HepG2 (cell line): ENCODE measurements at regions not wholly inside any gene's neighbourhood (a gene's known extent, or its start where the extent isn't known, plus 50 kb on each side); places are given as distances from the start of the nearest gene placed in this dataset.

Source experiments
- MTA3 ChIP-seq: sonication (generic); formaldehyde crosslinking; IDR thresholded peaks from 2 replicates; pipeline ENCODE4 v1.4.0; 2020; ENCODE audit warnings: missing genetic modification reagents
- NR2C2 ChIP-seq: sonication (generic); formaldehyde crosslinking; IDR thresholded peaks from 2 replicates; pipeline ENCODE4 v1.4.0; 2020; ENCODE audit warnings: missing genetic modification reagents, mild to moderate bottlenecking, moderate library complexity, borderline replicate concordance
- PHF8 ChIP-seq: sonication (generic); formaldehyde crosslinking; IDR thresholded peaks from 2 replicates; pipeline ENCODE4 v1.5.0; 2020; ENCODE audit warnings: missing genetic modification reagents
- PRDM4 ChIP-seq: sonication (generic); formaldehyde crosslinking; IDR thresholded peaks from 2 replicates; pipeline ENCODE4 v1.9.0; 2021; ENCODE audit warnings: missing genetic modification reagents, borderline replicate concordance
- RAD21 ChIP-seq: fragments of 450-650 bp; formaldehyde crosslinking; IDR thresholded peaks from 2 replicates; pipeline ENCODE4 v1.5.0; 2020; ENCODE audit warnings: mild to moderate bottlenecking
- RARG ChIP-seq: sonication (generic); formaldehyde crosslinking; IDR thresholded peaks from 2 replicates; pipeline ENCODE4 v1.4.0; 2020; ENCODE audit warnings: low read depth, mild to moderate bottlenecking, missing genetic modification reagents
- RXRA ChIP-seq: sonication (generic); formaldehyde crosslinking; IDR thresholded peaks from 2 replicates; pipeline ENCODE4 v1.5.1; 2020; ENCODE audit warnings: missing genetic modification reagents
- YY1 ChIP-seq: IDR thresholded peaks from 2 replicates; pipeline ENCODE4 v1.6.1; 2011; ENCODE audit warnings: low read length, low read depth, moderate library complexity, mild to moderate bottlenecking; ENCODE audit not compliant: insufficient read depth, insufficient replicate concordance

GRCh38 chr9:82449986-82450385 is 461.4 kb downstream of the SPATA31D1 start:
- no peak for TF ChIP-seq PRDM4
- TF ChIP-seq RAD21 (CRISPR knock-in tag), result no peak
- TF ChIP-seq NR2C2 (CRISPR knock-in tag), result no peak
- no peak for TF ChIP-seq YY1
- no peak for TF ChIP-seq MTA3 (CRISPR knock-in tag)
- no peak for TF ChIP-seq RXRA (CRISPR knock-in tag)
- no peak for TF ChIP-seq PHF8
- no peak for TF ChIP-seq RARG (CRISPR knock-in tag)
